GM20000 (cell line): ENCODE measurements at regions not wholly inside any gene's neighbourhood (a gene's known extent, or its start where the extent isn't known, plus 50 kb on each side); places are given as distances from the start of the nearest gene placed in this dataset.

Experiments used
- DNase-seq: peaks from one replicate; pipeline ENCODE4 v3.0.0; 2012; ENCODE audit warnings: low spot score
- CTCF ChIP-seq: IDR thresholded peaks from 2 replicates; pipeline ENCODE4 v1.5.1; 2012; ENCODE audit warnings: mild to moderate bottlenecking, control low read depth; ENCODE audit errors: extremely low read depth, missing control alignments

- no peak for DNase-seq
- TF ChIP-seq CTCF = no peak
Measured at GRCh38 chr3:10585945-10586344, 80.6 kb upstream of the ATP2B2 start.

GRCh38 chr3:10594915-10595314 is 89.5 kb upstream of the ATP2B2 start:
- TF ChIP-seq CTCF = no peak
- peak; percentile 51 for DNase-seq

- TF ChIP-seq CTCF = no peak
- no peak for DNase-seq
Measured at GRCh38 chr3:10596746-10597448, 91.5 kb upstream of the ATP2B2 start.

- no peak for TF ChIP-seq CTCF
Measured at GRCh38 chr3:10597733-10598132, 92.3 kb upstream of the ATP2B2 start.

GRCh38 chr3:10599017-10599416 is 93.6 kb upstream of the ATP2B2 start:
- TF ChIP-seq CTCF = no peak

More at GRCh38 chr3:10597733-10598132, 92.3 kb upstream of the ATP2B2 start:
- no peak for DNase-seq

GRCh38 chr3:10599444-10599843 is 94.1 kb upstream of the ATP2B2 start:
- TF ChIP-seq CTCF = no peak
- DNase-seq = no peak

More at GRCh38 chr3:10599017-10599416, 93.6 kb upstream of the ATP2B2 start:
- DNase-seq = no peak

- no peak for DNase-seq
- no peak for TF ChIP-seq CTCF
Measured at GRCh38 chr3:10600296-10600714, 94.9 kb upstream of the ATP2B2 start.
